Immature natural killer cell (primary cell): ENCODE measurements at regions not wholly inside any gene's neighbourhood (a gene's known extent, or its start where the extent isn't known, plus 50 kb on each side); places are given as distances from the start of the nearest gene placed in this dataset.

Source experiments
- DNase-seq, 3 donors: peaks; one replicate each; pipeline ENCODE4 v3.0.0; 2022; ENCODE audit warnings: mixed read lengths in 1 of 3
- H3K27ac Mint-ChIP-seq, 6 donors: one replicate each; pipeline ENCODE4 v1.8.0; 2020; ENCODE audit warnings: mixed read lengths in 6 of 6, mild to moderate bottlenecking in 5 of 6, inconsistent platforms in 4 of 6, moderate library complexity in 3 of 6
- H3K27me3 Mint-ChIP-seq, 3 donors: one replicate each; pipeline ENCODE4 v1.8.0; 2020 to 2021; ENCODE audit warnings: low read depth in 3 of 3, mild to moderate bottlenecking in 3 of 3, mixed read lengths in 3 of 3, moderate library complexity in 3 of 3, inconsistent platforms in 1 of 3
- H3K36me3 Mint-ChIP-seq, 3 donors: one replicate each; pipeline ENCODE4 v1.8.0; 2020; ENCODE audit warnings: mixed read lengths in 3 of 3, inconsistent platforms in 2 of 3, mild to moderate bottlenecking in 2 of 3
- H3K4me1 Mint-ChIP-seq, 2 donors: one replicate each; pipeline ENCODE4 v1.8.0; 2020; ENCODE audit warnings: inconsistent platforms in 2 of 2, mild to moderate bottlenecking in 2 of 2, mixed read lengths in 2 of 2, moderate library complexity in 1 of 2
- H3K4me3 Mint-ChIP-seq, 5 donors: one replicate each; pipeline ENCODE4 v1.8.0; 2020; ENCODE audit warnings: mild to moderate bottlenecking in 5 of 5, mixed read lengths in 5 of 5, inconsistent platforms in 3 of 5, moderate library complexity in 3 of 5
- H3K9me3 Mint-ChIP-seq, 6 donors: one replicate each; pipeline ENCODE4 v1.8.0; 2020; ENCODE audit warnings: mild to moderate bottlenecking in 6 of 6, mixed read lengths in 6 of 6, inconsistent platforms in 4 of 6, moderate library complexity in 3 of 6

DNA sequence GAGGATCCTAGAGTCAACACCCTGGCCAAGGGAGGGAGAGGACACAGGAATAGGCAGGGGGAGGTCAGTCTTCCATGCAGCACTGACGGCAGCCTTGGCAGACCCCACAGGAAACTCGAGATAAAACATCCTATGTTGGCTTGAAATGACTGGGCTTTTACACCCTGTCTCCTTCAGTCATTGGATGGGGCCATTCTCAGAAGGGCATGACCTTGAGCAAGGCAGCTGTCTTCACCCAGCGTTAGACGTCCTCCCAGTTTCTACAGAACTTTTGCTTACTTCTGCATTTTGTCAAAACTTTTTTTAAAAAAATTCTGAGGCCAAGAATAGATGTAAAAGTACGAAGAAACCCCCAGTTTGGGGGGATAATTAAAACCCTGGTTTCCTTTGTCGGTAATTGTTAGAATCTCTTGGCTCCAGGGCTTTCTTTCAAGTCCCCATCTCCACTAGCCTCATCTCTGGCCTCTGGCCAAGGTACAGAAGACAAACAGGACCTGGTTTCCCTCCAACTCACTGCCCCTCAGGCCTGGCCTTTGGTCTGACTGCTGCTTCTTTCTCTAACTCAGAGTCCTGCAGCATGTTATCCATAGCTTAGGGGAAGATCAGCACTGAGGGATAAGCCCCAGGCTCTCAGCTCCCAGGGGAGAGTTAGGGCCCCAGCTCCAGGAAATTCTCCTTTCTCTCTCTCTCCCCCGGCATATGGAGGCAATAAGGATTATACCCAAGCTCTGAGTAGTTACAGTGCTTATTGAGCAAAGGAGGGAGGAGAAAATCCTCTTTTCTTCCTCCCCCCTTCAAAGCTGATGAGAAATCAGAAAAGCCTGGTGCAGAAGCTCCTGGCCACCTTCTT, 51.6 kb upstream of the KCND3 start:
- H3K4me1 Mint-ChIP-seq: no peaks in the 10 kb centered on the region
- H3K9me3 Mint-ChIP-seq: peaks cover 0 to 2% (median 0%) of the 10 kb centered on the region in 6 donors
- H3K27ac Mint-ChIP-seq: no peak overlapping the region
- H3K4me3 Mint-ChIP-seq: no peak overlapping the region
- H3K27me3 Mint-ChIP-seq: peaks cover 0 to 8% (median 3%) of the 10 kb centered on the region in 3 donors
- no peak for DNase-seq
- no peaks in the 10 kb centered on the region for H3K36me3 Mint-ChIP-seq

DNA sequence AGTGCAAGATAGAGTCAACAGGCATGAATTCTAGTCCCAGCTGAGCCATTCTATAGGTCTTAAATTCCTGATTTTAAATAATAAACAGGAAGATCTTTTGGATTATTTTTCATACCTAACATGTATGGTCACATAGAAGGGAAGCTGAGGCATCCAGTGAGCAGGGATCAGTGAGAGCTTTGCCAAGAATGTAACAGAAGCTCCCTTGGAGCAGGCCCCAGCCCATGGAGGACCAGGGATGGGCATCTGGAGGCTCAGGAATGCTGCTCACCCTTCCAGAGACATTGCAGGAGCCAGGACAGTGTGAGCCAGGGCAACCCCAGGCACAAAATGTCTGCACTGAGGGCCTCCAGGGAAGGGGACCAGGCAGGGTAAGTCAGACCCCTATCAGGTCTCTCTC, 54.4 kb upstream of the KCND3 start:
- H3K27me3 Mint-ChIP-seq: peaks cover 2 to 9% (median 3%) of the 10 kb centered on the region in 3 donors
- no peak for DNase-seq
- H3K27ac Mint-ChIP-seq: no peak overlapping the region
- no peaks in the 10 kb centered on the region for H3K9me3 Mint-ChIP-seq
- no peak overlapping the region for H3K4me3 Mint-ChIP-seq
- no peaks in the 10 kb centered on the region for H3K4me1 Mint-ChIP-seq
- H3K36me3 Mint-ChIP-seq: no peaks in the 10 kb centered on the region

DNA sequence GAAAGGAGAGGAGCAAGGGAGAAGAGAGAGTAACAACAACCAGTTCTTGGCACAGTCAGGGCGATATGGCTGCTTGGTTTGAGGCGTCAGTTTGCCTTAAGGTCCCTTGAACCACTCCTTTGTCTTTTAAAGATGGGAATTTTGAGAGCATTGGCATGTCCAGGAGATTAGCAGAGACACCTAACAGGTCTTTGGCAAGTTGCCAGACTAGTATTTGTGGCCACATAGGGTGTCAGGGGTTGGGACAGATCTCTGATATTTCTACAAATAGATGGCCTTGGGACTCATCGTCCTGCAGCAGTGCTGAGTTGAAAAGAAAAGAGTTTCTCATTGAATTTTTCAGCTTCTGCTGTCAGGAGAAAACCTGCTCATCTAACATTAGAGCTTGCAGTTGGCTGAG, 55.3 kb upstream of the KCND3 start:
- Mint-ChIP-seq H3K27ac (no peak overlapping the region), H3K27me3 (peaks cover 3 to 9% (median 3%) of the 10 kb centered on the region in 3 donors), H3K4me1 (no peaks in the 10 kb centered on the region), H3K9me3 (no peaks in the 10 kb centered on the region), H3K36me3 (no peaks in the 10 kb centered on the region), H3K4me3 (no peak overlapping the region)
- DNase-seq: no peak

DNA sequence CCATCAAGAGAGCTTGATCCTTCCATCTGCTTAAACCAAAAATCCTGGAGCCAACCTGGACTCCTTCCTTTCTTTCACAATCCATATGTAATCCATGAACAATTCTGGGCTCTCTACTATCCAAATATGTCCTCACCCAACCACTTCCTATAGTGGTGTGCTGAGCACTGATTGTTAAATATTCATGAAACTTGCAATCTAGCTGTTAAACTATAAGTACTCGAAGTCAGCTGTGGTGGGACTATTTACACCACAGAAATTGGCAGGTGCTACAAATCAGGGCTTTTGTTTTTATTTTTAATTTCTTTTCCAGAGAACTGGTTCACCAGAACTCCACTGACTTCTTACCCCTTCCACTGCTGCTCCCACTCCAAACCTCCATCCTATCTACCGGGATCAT, 57.2 kb upstream of the KCND3 start:
- H3K27me3 Mint-ChIP-seq: peaks cover 5 to 14% (median 5%) of the 10 kb centered on the region in 3 donors
- no peak overlapping the region for H3K27ac Mint-ChIP-seq
- no peaks in the 10 kb centered on the region for H3K36me3 Mint-ChIP-seq
- DNase-seq: no peak
- no peaks in the 10 kb centered on the region for H3K9me3 Mint-ChIP-seq
- no peak overlapping the region for H3K4me3 Mint-ChIP-seq
- H3K4me1 Mint-ChIP-seq: no peaks in the 10 kb centered on the region

DNA sequence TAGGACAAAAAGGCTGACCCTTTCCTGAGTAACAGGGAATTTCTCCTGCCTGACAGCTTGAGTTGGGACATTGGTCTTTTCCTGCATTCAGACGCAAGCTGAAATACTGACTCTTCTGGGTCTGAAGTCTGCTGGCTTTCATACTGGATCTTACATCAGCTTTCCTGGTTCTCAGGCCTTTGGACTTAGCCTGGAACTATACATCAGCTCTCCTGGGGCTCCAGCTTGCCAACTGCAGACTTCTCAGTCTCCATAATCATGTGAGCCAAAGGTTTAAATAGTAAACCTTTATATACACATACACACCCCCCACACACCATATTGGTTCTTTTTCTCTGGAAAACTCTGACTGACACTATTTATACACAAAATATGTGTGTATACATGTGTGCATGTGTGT, 59.0 kb upstream of the KCND3 start:
- Mint-ChIP-seq H3K36me3 (no peaks in the 10 kb centered on the region), H3K4me1 (no peaks in the 10 kb centered on the region), H3K27ac (no peak overlapping the region), H3K27me3 (peaks cover 5 to 14% (median 5%) of the 10 kb centered on the region in 3 donors), H3K4me3 (no peak overlapping the region), H3K9me3 (no peaks in the 10 kb centered on the region)
- DNase-seq: no peak

DNA sequence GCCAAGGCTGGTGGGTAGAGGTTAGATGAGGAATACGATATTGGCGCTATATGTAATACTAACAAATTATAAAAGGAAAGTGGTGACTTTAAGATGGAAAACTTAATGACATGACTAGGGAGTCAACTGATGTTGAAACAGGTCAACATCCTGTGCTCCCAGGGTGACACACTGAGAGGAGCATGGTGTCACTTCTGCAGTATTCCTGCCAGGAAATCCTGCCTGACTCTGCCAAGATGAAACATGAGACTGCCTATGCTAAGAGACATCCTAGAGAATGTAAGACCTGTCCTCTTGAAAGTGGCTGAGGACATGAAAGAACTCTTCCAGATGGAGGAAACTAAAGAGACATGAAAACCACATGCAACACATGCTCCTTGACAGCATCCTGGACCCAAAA, 65.0 kb upstream of the KCND3 start:
- H3K27ac Mint-ChIP-seq: no peak overlapping the region
- H3K4me1 Mint-ChIP-seq: no peaks in the 10 kb centered on the region
- peaks cover 3 to 15% (median 6%) of the 10 kb centered on the region in 3 donors for H3K27me3 Mint-ChIP-seq
- no peak for DNase-seq
- H3K36me3 Mint-ChIP-seq: peaks cover 0 to 4% (median 0%) of the 10 kb centered on the region in 3 donors
- H3K9me3 Mint-ChIP-seq: no peaks in the 10 kb centered on the region
- H3K4me3 Mint-ChIP-seq: no peak overlapping the region

DNA sequence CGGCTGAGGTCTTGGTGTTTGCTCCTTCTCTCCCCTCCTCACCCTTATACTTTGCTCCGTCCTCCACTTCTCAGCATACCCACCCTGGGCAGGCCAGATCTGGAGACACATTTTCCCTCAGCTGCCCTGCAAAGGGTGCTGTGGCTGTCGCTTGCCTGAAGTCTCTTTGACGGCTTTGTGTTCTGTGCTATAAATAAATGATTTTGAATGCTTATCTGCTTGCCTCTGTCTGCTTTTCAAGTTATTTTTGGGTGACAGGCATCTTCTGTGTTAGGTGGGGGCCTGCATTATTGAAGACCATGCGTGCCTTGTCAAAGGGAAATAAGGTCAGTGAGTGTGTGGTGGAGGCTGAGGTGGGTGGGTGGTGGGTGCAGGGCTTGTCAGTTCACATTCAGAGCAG, 66.9 kb upstream of the KCND3 start:
- no peak overlapping the region for H3K27ac Mint-ChIP-seq
- H3K27me3 Mint-ChIP-seq: peaks cover 2 to 10% (median 6%) of the 10 kb centered on the region in 3 donors
- H3K4me1 Mint-ChIP-seq: no peaks in the 10 kb centered on the region
- no peaks in the 10 kb centered on the region for H3K9me3 Mint-ChIP-seq
- peaks cover 0 to 4% (median 0%) of the 10 kb centered on the region in 3 donors for H3K36me3 Mint-ChIP-seq
- DNase-seq: no peak
- H3K4me3 Mint-ChIP-seq: no peak overlapping the region

DNA sequence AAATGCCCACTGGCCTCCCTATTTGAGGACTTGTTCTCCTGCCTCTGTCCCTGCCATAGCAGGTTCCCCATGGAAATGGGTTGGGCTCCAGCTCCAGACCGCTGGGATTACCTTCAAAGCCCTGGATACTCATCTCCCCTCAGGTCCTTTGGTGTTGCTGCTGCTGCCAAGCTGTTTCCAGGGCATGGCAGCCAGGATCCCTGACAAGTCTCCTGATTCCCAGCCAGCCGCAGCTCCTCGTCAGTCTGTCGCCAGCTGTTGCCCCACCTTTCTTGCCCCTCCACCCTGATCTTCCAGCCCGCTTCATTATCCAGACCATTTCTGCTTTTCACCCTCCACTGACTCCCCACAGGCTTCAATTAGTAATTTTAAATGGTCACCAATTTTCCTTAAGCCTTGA, 68.3 kb upstream of the KCND3 start:
- Mint-ChIP-seq H3K4me3 (no peak overlapping the region), H3K36me3 (peaks cover 0 to 4% (median 0%) of the 10 kb centered on the region in 3 donors), H3K27ac (no peak overlapping the region), H3K9me3 (no peaks in the 10 kb centered on the region), H3K27me3 (peaks cover 2 to 12% (median 6%) of the 10 kb centered on the region in 3 donors), H3K4me1 (no peaks in the 10 kb centered on the region)
- no peak for DNase-seq

DNA sequence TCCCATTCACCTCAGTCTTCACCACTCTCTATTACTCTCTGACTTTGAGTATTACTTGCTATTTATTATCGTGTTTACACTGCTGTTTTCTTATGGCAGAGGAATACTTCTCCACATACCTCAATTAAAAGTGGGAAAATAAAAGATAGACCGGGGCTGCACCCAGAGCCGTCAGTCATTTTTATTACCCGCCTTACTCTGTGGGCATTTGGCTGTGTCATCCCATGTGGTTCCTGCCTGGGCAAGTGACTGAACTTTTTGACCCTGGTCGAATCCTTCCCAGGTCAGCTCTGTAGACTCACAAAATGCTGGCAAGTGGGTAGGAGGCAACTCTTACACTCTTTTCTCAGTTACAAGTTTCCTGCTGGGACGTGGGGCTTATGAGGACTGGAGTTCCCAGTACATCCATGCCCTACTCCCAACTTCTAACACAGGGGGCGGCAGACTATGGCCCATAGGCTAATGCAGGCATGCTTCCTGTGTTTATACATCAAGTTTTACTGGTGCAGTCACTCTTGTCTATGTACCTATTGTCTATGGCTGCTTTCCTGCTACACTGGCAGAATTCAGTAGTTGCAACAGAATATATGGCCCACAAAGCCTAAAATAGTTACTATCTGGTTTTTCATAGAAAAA, 69.5 kb upstream of the KCND3 start:
- no peak overlapping the region for H3K27ac Mint-ChIP-seq

DNA sequence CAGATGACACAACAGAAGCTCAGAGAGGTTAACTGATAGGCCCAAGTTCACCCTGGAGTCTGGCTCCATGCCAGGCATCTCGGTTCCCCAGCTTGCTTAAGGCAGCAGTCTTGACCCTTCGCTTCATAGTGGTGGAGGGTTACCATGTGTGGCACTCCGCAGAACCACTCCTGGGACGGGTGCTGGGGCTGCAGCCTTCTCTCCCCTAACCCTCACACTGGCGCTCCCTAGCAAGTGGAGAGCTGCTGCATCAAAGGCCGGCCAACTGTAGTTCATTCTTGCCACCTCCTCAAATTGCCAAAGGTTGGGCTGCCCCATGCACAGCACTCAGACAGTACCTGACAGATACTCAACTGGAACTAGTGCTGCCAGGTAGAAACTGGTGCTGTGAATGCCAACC, 70.2 kb upstream of the KCND3 start:
- no peak for DNase-seq
- Mint-ChIP-seq H3K27ac (no peak overlapping the region), H3K9me3 (no peaks in the 10 kb centered on the region), H3K36me3 (no peaks in the 10 kb centered on the region), H3K27me3 (peaks cover 2 to 9% (median 6%) of the 10 kb centered on the region in 3 donors), H3K4me3 (no peak overlapping the region), H3K4me1 (no peaks in the 10 kb centered on the region)

More for the DNA sequence above, 69.5 kb upstream of the KCND3 start:
- Mint-ChIP-seq H3K36me3 (peaks cover 0 to 1% (median 0%) of the 10 kb centered on the region in 3 donors), H3K4me1 (no peaks in the 10 kb centered on the region), H3K27me3 (peaks cover 2 to 11% (median 6%) of the 10 kb centered on the region in 3 donors), H3K9me3 (no peaks in the 10 kb centered on the region), H3K4me3 (no peak overlapping the region)
- DNase-seq: no peak

DNA sequence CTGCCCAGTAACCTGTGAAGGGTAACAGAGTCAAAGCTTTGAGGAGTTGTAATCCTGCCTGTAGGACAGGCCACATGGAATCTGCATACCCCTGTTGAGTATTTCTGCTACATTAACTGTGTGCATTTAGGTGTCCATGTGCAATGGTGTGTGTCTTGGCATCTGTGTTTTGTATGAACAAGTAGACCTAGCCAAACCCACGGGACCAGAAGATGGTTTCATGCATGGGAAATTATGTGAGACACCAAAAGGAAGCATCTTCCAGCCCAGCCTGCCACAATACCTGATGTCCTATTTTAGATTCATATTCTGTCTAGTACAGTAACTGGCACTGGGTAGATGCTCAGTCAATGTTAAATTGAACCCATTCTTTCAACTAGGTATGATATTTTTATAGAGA, 70.8 kb upstream of the KCND3 start:
- H3K27me3 Mint-ChIP-seq: peaks cover 2 to 9% (median 2%) of the 10 kb centered on the region in 3 donors
- no peaks in the 10 kb centered on the region for H3K4me1 Mint-ChIP-seq
- no peak overlapping the region for H3K4me3 Mint-ChIP-seq
- no peak for DNase-seq
- no peaks in the 10 kb centered on the region for H3K36me3 Mint-ChIP-seq
- H3K27ac Mint-ChIP-seq: no peak overlapping the region
- no peaks in the 10 kb centered on the region for H3K9me3 Mint-ChIP-seq

DNA sequence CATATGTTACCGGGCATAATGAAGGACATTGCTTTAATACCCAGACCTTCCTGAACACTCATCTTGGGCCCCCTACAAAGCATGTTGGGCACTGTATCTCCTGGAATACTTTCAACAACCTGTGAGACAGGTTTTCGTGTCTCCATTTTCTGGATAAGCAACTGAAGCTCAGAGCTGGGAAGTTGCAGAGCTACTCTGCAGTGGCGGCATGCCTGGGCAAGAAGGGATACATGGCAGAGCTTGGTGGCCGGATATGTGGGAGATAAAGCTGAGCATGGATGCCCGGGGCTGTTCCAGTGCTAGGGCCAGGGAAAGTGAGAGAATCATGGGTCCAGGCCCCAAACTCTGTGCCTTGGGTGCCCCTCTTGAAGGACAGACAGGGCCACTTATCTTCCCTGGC, 71.6 kb upstream of the KCND3 start:
- no peaks in the 10 kb centered on the region for H3K36me3 Mint-ChIP-seq
- DNase-seq: no peak
- H3K27me3 Mint-ChIP-seq: peaks cover 2 to 9% (median 4%) of the 10 kb centered on the region in 3 donors
- no peak overlapping the region for H3K4me3 Mint-ChIP-seq
- H3K4me1 Mint-ChIP-seq: no peaks in the 10 kb centered on the region
- no peak overlapping the region for H3K27ac Mint-ChIP-seq
- no peaks in the 10 kb centered on the region for H3K9me3 Mint-ChIP-seq

DNA sequence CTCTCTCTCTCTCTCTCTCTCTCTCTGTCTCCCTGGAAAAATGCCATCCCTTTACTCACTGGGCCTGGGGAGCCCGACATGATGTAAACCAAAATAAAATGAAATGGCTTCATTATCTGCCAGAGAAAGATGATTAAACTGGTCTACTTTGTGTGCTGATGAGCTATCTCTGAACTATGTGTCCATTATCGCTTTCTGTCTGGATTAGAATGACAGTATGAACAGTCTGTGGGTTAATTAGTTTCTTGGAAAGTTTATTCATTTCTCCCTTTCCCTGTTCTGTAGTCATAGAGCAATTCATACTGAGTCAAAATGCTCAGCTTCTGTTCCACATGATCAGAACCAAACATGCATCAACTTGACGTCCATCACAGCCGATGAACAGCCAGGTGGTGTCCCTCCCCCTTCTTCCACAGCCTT, 72.4 kb upstream of the KCND3 start:
- H3K36me3 Mint-ChIP-seq: no peaks in the 10 kb centered on the region
- H3K27ac Mint-ChIP-seq: no peak overlapping the region
- H3K27me3 Mint-ChIP-seq: peaks cover 2 to 12% (median 4%) of the 10 kb centered on the region in 3 donors
- H3K9me3 Mint-ChIP-seq: no peaks in the 10 kb centered on the region
- no peaks in the 10 kb centered on the region for H3K4me1 Mint-ChIP-seq
- no peak for DNase-seq
- H3K4me3 Mint-ChIP-seq: no peak overlapping the region
